Astrocyte (in vitro differentiated cells and primary cell): ENCODE measurements at regions not wholly inside any gene's neighbourhood (a gene's known extent, or its start where the extent isn't known, plus 50 kb on each side); places are given as distances from the start of the nearest gene placed in this dataset.

Experiments used
- DNase-seq: peaks from one replicate; pipeline ENCODE4 v3.0.0-alpha.2; 2010; ENCODE audit warnings: low read depth
- FAIRE-seq: peaks from 2 replicates; lab custom pipeline; 2011; peaks lifted over from hg19 to GRCh38; lab: Jason Lieb, UNC
- H2AFZ ChIP-seq: 2 replicates; pipeline ENCODE4 v1.6.0; 2012; ENCODE audit warnings: low read depth, low read length, inconsistent platforms
- H3K27ac ChIP-seq: 2 replicates; pipeline ENCODE4 v1.5.1; 2011; ENCODE audit warnings: low read depth, low read length, inconsistent platforms
- H3K27me3 ChIP-seq: 2 replicates; pipeline ENCODE4 v1.6.0; 2011; ENCODE audit warnings: low read length, inconsistent platforms; ENCODE audit not compliant: insufficient read depth
- H3K36me3 ChIP-seq: 2 replicates; pipeline ENCODE4 v1.5.1; 2011; ENCODE audit warnings: low read length, inconsistent platforms; ENCODE audit not compliant: insufficient read depth
- H3K4me1 ChIP-seq: 2 replicates; pipeline ENCODE4 v1.5.1; 2011; ENCODE audit warnings: low read length, inconsistent platforms; ENCODE audit not compliant: insufficient read depth
- H3K4me2 ChIP-seq: 2 replicates; pipeline ENCODE4 v1.6.0; 2012; ENCODE audit warnings: low read length, inconsistent platforms
- H3K4me3 ChIP-seq: 2 replicates; pipeline ENCODE4 v1.5.1; 2011; ENCODE audit warnings: low read depth, mild to moderate bottlenecking, low read length, inconsistent platforms; ENCODE audit not compliant: insufficient read depth
- H3K79me2 ChIP-seq: 2 replicates; pipeline ENCODE4 v1.6.0; 2012; ENCODE audit warnings: mild to moderate bottlenecking, low read length, inconsistent platforms; ENCODE audit not compliant: insufficient read depth
- H3K9ac ChIP-seq: 2 replicates; pipeline ENCODE4 v1.6.0; 2012; ENCODE audit warnings: mild to moderate bottlenecking, low read length, inconsistent platforms
- H3K9me3 ChIP-seq: 2 replicates; pipeline ENCODE4 v1.5.1; 2012; ENCODE audit warnings: low read depth, mild to moderate bottlenecking, low read length, inconsistent platforms; ENCODE audit not compliant: insufficient read depth
- H4K20me1 ChIP-seq: 2 replicates; pipeline ENCODE4 v1.6.0; 2012; ENCODE audit warnings: low read length, inconsistent platforms; ENCODE audit not compliant: insufficient read depth
- H3K27ac Mint-ChIP-seq: one replicate; pipeline ENCODE4 v1.8.0; 2021; ENCODE audit warnings: mild to moderate bottlenecking, mixed read lengths; ENCODE audit not compliant: unreplicated experiment
- H3K27me3 Mint-ChIP-seq: one replicate; pipeline ENCODE4 v1.8.0; 2021; ENCODE audit warnings: low read depth, mixed read lengths; ENCODE audit not compliant: unreplicated experiment
- H3K36me3 Mint-ChIP-seq: one replicate; pipeline ENCODE4 v1.8.0; 2021; ENCODE audit warnings: low read depth, mixed read lengths; ENCODE audit not compliant: unreplicated experiment
- H3K4me1 Mint-ChIP-seq: one replicate; pipeline ENCODE4 v1.8.0; 2021; ENCODE audit warnings: low read depth, mixed read lengths; ENCODE audit not compliant: unreplicated experiment
- H3K4me3 Mint-ChIP-seq: one replicate; pipeline ENCODE4 v1.8.0; 2021; ENCODE audit warnings: mild to moderate bottlenecking, moderate library complexity, mixed read lengths; ENCODE audit not compliant: unreplicated experiment
- H3K9me3 Mint-ChIP-seq: one replicate; pipeline ENCODE4 v1.8.0; 2021; ENCODE audit warnings: mild to moderate bottlenecking, mixed read lengths; ENCODE audit not compliant: unreplicated experiment
- CTCF ChIP-seq: IDR thresholded peaks from 2 replicates; pipeline ENCODE4 v1.5.1; 2011; ENCODE audit warnings: low read depth, mild to moderate bottlenecking, inconsistent platforms, low read length, moderate library complexity; ENCODE audit not compliant: insufficient read depth
- EZH2 ChIP-seq: IDR thresholded peaks from 2 replicates; pipeline ENCODE4 v1.6.1; 2012; ENCODE audit warnings: mild to moderate bottlenecking, low read length, inconsistent platforms; ENCODE audit not compliant: insufficient read depth

DNA sequence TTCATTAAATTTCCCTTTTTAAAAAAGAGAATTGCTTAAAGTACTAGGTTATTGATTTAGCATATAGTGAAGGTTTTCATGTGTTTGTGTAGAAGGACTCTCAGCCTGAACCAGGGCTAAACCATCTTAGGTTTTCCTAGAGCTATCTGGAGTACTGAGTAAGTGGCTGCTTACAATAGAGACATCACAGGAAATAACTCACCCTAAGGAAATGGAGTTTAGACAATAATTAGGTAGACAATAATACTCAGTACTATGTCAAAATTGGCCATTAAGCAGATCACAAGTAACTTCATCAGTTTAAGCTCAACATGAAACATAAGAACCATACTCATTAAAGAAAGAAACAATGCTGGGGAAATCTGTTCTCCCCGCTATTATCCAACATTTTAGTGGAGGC lies 240.0 kb downstream of the RND3 start:
- no peaks in the 10 kb centered on the region for H4K20me1 ChIP-seq
- no peak overlapping the region for H3K27ac ChIP-seq
- H3K79me2 ChIP-seq: no peaks in the 10 kb centered on the region
- H3K27ac Mint-ChIP-seq: no peak overlapping the region
- H3K27me3 ChIP-seq: no peaks in the 10 kb centered on the region
- no peak overlapping the region for H3K4me3 Mint-ChIP-seq
- H3K36me3 ChIP-seq: no peaks in the 10 kb centered on the region
- FAIRE-seq (peak; percentile 54), DNase-seq (no peak)
- no peaks in the 10 kb centered on the region for H3K4me1 Mint-ChIP-seq
- H3K27me3 Mint-ChIP-seq: no peaks in the 10 kb centered on the region
- no peak overlapping the region for H2AFZ ChIP-seq
- no peaks in the 10 kb centered on the region for H3K36me3 Mint-ChIP-seq
- no peaks in the 10 kb centered on the region for H3K4me1 ChIP-seq
- no peaks in the 10 kb centered on the region for H3K9me3 Mint-ChIP-seq
- H3K4me2 ChIP-seq: no peak overlapping the region
- H3K9me3 ChIP-seq: no peaks in the 10 kb centered on the region
- no peak overlapping the region for H3K9ac ChIP-seq
- no peak overlapping the region for H3K4me3 ChIP-seq
- no peak for TF ChIP-seq CTCF
- no peak for TF ChIP-seq EZH2

DNA sequence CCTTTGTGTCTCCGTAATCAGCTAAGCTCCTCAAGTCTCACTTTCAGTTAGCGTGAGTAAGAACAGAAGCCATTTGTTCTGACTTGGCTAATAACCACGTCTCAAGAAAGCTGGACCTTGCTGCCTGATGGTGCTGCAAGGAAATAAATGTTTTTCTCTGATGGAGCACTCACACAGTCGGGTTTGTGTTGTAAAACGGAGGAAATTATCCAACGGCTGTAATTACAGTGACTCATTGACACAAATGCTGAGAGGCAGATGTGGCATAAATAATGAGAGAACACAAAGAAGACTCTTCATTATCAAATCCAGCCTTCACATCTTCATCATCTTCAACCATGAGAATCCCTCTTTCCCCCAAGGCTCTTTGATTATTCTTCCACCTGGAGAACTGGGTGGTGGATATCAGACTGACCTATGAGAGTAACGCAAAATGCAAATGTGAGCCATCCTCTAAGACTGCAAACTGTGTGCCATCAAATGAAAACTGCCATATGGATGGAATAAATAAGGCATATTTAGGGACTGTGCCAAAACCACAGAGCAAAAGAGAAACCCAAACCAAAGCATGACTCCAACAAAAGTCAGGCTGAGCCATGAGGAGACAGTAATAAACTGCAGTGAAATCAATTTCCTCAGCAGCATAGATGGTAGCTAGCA lies 252.6 kb downstream of the RND3 start:
- Mint-ChIP-seq H3K27me3 (no peaks in the 10 kb centered on the region), H3K27ac (no peak overlapping the region), H3K4me3 (no peak overlapping the region), H3K4me1 (no peaks in the 10 kb centered on the region), H3K9me3 (peaks cover 4% of the 10 kb centered on the region), H3K36me3 (no peaks in the 10 kb centered on the region)
- TF ChIP-seq CTCF: no peak
- TF ChIP-seq EZH2: no peak
- Histone ChIP-seq H3K4me3 (peak overlapping the region; percentile 37), H3K4me2 (peak overlapping the region; percentile 77), H3K9ac (no peak overlapping the region), H3K27me3 (no peaks in the 10 kb centered on the region), H4K20me1 (no peaks in the 10 kb centered on the region), H3K9me3 (no peaks in the 10 kb centered on the region), H2AFZ (peak overlapping the region; percentile 43), H3K27ac (peak overlapping the region; percentile 31), H3K4me1 (peaks cover 13% of the 10 kb centered on the region), H3K79me2 (no peaks in the 10 kb centered on the region), H3K36me3 (no peaks in the 10 kb centered on the region)
- DNase-seq: peak; percentile 89
- FAIRE-seq: peak; percentile 97

DNA sequence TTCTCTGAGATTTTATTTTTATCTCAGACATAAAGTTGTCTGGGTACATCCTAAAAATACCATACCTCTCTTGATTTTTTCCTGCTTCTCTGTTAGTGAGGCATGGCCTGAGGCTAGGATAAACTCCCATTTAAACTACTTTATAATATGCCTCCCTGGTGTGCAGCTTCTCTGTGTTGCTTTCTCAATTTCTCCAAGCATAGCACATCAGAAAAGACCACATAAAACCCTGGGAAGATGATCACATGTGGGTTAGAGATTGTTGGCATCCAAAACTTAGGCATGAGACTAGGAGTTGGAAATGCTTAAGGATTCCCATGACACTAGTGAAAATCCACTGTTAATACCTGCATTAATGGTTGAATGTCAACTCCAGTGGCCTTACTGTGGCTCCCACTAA lies 254.6 kb downstream of the RND3 start:
- DNase-seq (no peak), FAIRE-seq (no peak)
- H3K36me3 Mint-ChIP-seq: no peaks in the 10 kb centered on the region
- Histone ChIP-seq H3K4me3 (no peak overlapping the region), H3K9me3 (no peaks in the 10 kb centered on the region), H3K27me3 (no peaks in the 10 kb centered on the region), H3K79me2 (no peaks in the 10 kb centered on the region), H4K20me1 (no peaks in the 10 kb centered on the region), H3K27ac (no peak overlapping the region), H3K36me3 (no peaks in the 10 kb centered on the region), H2AFZ (no peak overlapping the region), H3K4me2 (no peak overlapping the region), H3K4me1 (peaks cover 13% of the 10 kb centered on the region), H3K9ac (no peak overlapping the region)
- H3K27me3 Mint-ChIP-seq: no peaks in the 10 kb centered on the region
- H3K4me1 Mint-ChIP-seq: no peaks in the 10 kb centered on the region
- no peak overlapping the region for H3K27ac Mint-ChIP-seq
- H3K4me3 Mint-ChIP-seq: no peak overlapping the region
- peaks cover 2% of the 10 kb centered on the region for H3K9me3 Mint-ChIP-seq
- TF ChIP-seq CTCF (no peak), EZH2 (no peak)
